Esophagus squamous epithelium (tissue), 4 donors: ENCODE measurements at regions not wholly inside any gene's neighbourhood (a gene's known extent, or its start where the extent isn't known, plus 50 kb on each side); places are given as distances from the start of the nearest gene placed in this dataset.

ENCODE experiments used
- POLR2A ChIP-seq, 4 donors: fragments of 450-650 bp; IDR thresholded peaks; one replicate each; pipeline ENCODE4 v1.6.1; 2017; ENCODE audit warnings: antibody characterized with exemption in 4 of 4, mild to moderate bottlenecking in 4 of 4, moderate library complexity in 3 of 4
- TF ChIP-seq, protein P1 (sequence below), 6 experiments: fragments of 450-650 bp in 4 of 6; fragments of 200-600 bp in 2 of 6; sonication (generic) in 2 of 6; IDR thresholded peaks; one replicate each; pipeline ENCODE4 v1.5.1; 2016 to 2019; ENCODE audit warnings: antibody characterized with exemption in 6 of 6, mild to moderate bottlenecking in 4 of 6, moderate library complexity in 4 of 6

DNA sequence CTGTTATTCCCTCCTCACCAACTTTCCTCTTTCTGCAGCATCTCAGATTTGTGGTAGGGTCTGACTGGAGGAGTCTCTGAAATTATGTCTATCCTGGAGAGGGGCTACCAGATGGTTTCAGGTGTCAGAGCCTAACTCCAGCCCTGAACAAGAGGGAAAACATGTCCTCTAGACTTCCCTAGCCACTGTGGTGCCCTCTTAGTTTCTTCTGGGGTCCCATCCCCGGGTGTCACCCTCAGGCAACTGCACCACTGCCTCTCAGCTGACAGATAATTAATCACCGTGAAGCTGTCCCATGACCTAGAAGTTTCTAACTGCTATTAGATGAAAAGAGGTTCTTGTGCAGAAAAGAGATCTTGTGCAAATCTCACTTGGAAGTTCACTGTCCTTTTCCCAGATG is 95.1 kb upstream of the CELF4 start:
- TF ChIP-seq, protein P1, sequence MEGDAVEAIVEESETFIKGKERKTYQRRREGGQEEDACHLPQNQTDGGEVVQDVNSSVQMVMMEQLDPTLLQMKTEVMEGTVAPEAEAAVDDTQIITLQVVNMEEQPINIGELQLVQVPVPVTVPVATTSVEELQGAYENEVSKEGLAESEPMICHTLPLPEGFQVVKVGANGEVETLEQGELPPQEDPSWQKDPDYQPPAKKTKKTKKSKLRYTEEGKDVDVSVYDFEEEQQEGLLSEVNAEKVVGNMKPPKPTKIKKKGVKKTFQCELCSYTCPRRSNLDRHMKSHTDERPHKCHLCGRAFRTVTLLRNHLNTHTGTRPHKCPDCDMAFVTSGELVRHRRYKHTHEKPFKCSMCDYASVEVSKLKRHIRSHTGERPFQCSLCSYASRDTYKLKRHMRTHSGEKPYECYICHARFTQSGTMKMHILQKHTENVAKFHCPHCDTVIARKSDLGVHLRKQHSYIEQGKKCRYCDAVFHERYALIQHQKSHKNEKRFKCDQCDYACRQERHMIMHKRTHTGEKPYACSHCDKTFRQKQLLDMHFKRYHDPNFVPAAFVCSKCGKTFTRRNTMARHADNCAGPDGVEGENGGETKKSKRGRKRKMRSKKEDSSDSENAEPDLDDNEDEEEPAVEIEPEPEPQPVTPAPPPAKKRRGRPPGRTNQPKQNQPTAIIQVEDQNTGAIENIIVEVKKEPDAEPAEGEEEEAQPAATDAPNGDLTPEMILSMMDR (IDR thresholded peaks at IDR 0.05) = no peak
- TF ChIP-seq POLR2A (IDR thresholded peaks at IDR 0.05) = no peak
